GM21825 (cell line): ENCODE measurements at regions not wholly inside any gene's neighbourhood (a gene's known extent, or its start where the extent isn't known, plus 50 kb on each side); places are given as distances from the start of the nearest gene placed in this dataset.

Experiments used
- ATAC-seq: cut with Tn5 transposase; IDR thresholded peaks from one replicate; pipeline ENCODE4 v1.9.1; 2021; ENCODE audit warnings: mild to moderate bottlenecking, moderate library complexity; ENCODE audit not compliant: unreplicated experiment

DNA sequence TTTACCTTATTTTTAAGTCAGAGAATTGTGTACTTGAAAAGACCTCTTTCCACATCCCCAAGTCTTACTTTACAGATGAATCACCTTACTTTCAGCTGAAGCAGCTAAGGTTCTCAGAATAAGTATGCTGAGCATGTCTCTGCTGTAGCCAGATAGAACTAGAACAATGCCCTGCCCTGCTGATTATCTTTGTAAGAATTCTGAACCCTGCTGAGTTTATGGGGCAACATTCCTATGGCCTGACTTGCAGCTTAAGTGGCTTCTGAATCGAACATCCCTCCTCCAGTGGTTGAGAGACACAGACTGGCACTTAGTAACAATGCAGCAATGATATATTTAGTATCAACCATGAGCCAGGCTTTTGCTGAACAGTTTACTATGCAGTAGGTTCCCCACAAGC is 592.0 kb upstream of the WWC1 start:
- ATAC-seq, result no peak

DNA sequence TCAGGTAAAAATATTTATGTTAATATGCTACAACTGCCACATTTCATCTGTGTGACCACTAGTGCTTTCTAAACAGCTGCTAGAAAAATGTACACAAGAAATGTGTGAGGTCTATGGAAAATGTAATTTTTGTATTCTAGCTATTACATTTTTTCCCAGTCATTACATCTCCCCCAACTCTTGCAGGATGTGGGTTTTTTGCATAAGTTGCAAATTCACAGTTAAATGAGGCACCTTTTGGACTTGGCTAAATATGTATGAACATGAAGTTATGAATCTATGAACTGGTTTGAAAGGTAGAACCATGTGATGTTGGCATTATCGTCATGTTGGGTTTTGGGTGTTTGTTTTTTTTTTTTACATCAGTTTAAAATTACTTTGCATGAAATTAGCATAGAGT is 590.4 kb upstream of the WWC1 start:
- no peak for ATAC-seq

DNA sequence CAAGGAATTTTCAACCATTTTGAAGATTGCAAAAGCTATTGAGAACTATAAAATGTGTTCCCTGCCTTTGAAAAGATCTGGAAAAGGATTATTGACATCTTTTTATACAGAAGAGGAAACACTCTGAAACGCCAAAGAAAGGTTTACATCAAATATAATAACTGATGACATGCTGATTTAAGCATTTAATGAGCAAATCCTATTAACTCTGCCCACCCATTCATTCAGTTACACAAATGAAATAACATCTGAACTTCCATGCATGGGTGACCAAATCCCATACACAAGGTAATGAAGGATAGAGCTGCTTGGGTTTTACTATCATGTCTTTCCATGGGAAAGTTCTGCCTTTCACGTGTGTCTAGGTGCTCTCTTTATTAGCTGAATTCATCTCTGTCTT is 589.4 kb upstream of the WWC1 start:
- ATAC-seq, result no peak

DNA sequence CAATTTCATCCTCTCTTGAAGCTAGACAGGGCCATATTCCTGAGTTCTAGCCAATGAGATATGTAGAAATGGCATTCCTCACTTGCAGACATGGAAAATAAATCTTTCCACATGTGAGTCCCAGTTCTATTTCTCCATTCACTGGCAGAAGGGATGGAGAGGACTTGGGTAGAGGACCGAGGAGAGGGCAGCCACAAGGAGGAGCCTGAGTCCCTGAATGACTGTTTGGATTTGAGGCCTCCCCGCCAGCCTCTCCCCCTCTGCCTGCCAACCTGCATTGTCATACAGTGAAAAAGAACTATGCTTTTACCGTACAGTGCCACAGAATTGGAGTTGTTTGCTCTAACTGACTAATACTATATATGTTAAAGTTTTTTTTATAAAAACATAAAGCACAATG is 583.0 kb upstream of the WWC1 start:
- ATAC-seq, result no peak

DNA sequence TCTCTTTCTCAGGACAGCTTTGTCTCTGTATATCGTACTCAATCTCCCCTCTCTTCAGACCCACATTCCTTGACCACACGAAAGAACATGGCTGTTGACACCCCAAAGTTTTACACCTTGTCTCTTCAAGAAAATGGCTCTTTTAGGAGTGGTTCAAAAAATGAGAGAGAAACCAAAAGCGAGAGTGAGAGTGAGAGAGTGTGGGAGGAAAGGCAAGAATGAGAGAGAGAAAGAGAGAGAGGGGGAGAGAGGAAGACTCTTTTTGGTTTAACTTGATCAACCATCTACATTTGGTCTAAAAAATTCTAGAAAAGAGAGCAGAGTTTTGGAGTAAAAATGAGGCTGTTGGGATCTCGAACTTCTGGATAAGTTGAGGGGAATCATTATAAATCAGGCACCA is 581.8 kb upstream of the WWC1 start:
- ATAC-seq, result no peak

DNA sequence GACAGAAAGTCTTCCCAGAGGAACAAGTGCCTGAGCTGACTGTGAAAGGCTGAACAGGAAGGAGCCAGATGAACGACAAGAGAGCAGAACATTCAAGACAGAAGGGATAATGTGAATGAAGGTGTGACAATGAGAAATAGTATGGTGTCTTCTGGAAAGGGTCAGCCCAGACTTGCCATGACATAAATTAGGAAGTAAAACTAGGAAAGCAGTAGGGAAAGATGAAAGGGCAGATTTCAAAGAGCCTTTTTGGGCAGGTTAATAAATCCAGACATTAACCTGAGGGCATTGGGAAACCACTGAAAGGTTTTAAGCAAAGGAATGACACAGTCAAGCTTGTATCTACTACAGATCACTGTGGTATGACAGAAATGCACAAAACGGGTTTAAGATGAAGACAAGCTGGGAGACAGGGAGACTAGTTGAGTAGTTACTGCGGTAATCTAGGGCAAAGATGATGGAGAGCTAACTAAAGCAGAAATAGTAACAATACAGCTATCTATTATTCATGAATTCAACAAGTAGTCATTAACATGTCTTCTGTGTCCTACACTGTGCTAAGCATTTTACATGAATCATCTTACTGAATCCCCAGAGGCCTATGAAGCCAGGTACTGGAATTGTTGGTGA is 580.9 kb upstream of the WWC1 start:
- no peak for ATAC-seq

DNA sequence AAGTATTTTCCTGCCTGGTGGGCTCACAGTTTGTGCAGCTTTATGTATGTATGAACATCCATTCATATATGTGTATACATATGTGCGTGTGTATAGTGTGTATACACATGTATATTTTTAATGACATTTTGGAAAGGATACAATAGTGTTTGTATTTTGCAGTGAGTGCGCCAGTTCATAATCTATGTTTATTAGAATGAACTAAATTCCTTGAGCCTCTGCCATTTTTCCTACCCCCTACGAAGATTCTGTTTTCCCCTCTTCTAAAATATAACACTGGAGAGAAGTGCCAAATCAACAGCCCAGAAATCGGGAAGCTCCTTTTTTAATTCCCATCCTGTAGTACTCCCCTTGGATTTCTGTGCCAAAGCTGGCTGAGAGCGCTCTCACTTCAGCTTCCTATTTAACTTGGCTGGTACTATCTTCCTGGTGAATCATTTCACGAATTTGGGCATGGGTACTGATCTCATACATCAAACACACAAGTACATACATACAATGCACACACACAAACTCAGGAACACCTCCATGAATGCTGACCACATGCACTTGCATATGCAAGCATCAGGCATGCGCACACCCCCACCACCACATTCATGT is 578.4 kb upstream of the WWC1 start:
- no peak for ATAC-seq

DNA sequence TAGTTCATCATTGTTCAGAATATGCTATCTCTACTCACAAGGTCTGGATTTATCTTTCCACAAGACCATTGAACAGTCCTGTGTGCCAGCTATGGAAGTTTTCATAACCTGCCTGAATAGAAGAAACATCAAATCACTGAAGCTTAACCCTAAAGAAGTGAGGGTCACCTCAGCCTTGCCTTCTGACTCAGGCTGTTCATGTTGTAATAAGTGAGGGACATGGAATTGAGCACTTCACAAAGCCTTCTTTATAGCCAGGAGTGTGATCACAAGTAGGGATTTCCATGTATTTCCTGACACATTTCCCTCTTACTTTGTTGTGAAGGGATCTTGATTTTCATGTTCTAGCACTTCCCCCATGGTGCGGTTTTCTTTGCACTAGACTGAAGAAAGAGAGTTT is 577.5 kb upstream of the WWC1 start:
- no peak for ATAC-seq

DNA sequence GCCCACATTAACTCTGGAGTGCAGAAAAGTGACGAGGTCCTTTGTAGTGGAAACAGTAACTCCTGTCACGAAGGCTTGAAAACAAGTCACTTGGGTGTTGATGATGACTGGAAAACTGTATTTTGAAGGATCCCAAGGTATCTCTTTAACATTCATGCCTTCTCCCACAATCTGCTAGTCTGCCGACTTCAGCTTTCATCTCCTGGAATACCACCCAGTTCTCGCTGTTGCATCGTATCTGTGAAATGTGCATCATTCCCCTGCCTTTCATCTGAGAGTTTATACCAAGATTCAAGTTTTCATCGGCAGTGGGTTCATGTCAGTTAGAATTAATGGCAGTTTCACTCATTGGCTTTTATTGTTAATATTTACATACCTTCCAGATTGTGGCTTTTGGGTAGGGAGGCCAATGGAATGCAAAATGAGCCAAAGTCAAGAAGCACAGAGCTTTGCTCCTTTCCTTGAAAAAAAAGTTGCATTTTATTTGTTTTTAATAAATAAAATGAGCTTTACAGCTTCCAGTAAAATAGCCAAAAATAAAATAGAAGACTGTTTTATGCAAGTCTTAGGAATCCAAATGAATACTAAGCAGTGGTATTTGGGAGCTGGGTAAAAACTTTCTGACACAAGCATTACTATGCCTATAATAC is 575.2 kb upstream of the WWC1 start:
- no peak for ATAC-seq

DNA sequence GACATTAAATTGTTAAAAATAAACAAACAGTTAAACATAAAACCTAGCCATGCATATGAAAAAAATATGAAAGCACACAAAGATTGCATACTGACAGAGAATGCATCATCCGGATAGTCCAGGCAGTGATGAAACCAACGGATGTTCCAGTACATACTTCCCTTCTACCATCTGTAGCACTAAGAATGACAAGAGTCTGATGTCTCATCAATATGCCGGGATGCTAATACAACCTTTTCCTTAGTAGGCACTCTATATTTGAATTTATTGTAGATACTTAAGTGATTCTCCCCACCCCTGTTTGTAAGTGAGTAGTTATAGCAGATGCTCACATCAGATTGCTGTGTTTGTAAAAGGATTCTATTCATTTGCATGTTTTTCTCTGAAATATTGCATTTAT is 571.2 kb upstream of the WWC1 start:
- no peak for ATAC-seq

DNA sequence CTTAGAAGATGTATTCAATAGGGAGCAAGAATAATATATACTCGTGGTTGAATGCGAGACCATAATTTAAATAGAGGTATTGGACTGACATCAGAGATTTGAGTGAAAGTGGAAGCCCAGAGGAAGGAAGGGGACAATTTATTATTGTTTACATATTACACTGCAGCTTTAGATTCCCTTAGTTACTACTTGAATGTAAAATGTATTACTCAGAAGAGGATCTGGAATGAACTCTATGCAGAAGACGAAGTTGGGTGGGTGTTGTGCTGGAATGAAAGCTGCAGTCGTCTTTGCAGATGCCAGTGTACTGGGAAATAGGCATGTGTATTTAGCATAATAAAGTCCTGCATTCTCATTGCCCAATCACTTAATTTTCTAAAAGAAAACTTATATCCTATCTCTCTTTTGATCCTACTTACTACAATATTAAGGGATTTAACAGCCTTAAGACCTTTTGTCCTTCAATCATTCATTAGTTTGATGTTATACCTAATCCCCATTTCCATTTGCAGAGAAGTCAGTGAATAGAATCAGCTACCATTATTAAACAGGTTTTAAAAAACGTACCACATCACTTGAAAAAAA is 570.7 kb upstream of the WWC1 start:
- no peak for ATAC-seq

DNA sequence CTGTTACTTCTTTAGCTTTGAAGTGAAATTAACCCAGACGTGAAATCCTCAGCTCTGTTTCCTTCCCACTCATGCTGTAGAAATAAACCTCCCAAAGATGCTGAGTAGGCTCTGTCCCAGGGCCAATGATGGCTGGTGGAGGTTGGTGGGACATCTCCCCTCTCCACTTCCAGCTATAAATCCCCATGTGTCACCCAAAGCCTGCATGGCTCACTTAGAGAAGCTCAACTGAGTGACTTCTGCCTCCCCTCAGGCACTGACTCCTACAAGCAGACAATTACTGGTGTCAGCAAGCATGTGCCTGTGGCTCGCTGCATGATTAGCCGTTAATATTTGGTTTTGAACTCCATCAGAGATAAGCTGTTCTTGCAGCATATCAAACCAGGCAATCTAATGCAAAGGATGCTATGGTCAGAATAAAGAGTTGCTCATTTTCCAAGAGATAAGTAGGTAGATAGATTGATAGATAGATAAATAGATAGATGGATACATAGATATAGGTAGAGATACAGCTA is 569.5 kb upstream of the WWC1 start:
- ATAC-seq, result no peak

DNA sequence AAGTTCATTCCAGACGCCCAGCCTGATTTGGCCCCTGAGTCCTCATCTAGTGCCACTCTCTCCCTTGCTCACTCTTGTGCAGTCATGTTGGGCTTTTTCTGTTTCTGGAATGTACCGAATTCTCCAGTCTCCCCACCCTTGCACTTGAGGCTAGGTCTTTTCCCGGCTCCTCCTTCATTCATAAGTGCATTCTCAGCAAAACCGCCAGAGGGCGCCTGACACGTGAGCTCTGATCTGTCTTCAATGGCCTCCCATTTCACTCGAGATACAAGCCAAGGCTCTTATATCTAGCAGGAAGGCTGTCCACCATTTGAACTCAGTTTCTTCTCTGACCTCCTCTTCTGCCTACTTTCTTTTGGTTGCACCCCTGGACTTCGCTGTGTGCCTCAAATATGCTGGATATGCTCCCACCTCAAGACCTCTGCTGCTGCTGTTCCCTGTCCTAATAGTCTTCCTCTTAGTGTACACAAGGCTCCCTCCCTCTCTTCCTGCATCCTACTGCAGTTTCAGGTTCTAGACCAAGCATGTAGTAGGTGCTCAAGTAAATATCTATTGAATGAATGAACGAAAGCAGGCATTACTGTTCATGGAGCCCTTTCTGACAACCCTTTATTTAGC is 568.1 kb upstream of the WWC1 start:
- peak; percentile 99 for ATAC-seq

DNA sequence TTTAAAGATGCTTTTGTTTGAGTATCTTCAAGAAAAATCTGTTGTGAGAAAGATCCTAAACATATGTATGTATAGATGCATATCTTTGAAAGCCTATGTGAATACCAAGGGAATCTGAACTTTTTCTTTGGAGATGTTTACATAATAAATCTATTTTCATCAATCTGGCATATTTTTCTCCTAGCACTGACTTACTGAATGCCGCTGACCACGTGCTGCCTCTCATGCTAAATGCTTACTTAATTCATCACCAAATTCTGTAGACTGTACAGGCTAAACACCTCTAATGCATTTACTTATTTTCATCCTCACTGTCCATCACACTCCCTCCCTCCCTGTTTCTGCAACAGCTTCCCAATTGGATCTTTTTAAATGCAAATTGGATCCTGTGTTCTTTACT is 566.2 kb upstream of the WWC1 start:
- no peak for ATAC-seq

DNA sequence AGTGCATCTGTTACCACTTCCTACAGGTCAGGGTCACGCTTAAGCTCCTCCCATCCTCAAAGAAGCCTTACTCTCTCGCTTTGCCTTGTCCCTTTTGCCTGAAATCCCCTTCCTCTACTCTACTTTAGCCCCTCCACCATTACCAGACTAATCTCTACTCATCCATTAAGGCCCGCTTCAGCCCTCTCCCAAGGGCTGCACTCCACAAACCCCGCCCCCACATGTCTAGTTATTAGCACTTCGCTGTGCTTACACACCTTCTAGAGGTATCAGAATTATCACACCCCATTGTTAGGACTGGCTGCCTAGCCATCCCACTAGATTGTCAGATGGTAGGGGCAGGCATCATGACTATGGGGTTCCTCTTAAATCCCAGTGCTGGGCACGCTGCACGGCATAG is 565.7 kb upstream of the WWC1 start:
- no peak for ATAC-seq

DNA sequence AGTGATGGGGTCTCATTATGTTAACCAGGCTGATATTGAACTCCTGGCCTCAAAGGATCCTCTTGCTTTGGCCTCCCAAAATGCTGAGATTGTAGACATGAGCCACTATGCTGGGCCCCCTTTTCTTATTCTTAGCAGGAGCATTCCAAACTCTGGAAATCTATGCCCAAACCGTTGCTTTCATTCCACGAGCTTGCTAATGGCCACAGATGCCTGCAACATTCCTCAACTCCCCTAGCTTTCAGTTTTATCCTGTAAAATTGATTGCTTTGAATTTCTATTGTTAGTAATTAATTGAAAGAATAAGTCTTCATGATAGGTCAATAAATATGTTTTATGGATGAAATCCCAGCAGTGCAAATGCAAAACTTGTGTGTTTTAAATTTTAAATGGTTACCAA is 564.8 kb upstream of the WWC1 start:
- no peak for ATAC-seq

DNA sequence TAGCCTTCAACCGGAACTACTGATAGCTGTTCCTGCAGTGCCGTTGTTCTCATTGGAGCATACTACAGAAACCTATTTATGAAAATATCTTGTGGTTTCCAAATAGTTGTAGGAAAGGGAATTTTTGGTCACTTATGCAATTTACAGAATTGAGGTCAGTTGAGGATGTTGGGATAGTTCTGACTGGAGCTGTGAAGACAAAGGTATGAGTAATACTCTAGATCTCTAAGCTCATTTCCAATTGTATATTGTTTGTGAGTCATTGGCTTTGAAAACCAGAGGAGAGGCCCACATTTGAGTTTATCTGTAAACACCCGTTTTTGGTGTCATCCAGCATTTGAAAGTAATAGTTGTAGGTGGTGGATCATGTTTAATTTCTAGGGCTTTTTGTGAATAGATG is 561.3 kb upstream of the WWC1 start:
- no peak for ATAC-seq

DNA sequence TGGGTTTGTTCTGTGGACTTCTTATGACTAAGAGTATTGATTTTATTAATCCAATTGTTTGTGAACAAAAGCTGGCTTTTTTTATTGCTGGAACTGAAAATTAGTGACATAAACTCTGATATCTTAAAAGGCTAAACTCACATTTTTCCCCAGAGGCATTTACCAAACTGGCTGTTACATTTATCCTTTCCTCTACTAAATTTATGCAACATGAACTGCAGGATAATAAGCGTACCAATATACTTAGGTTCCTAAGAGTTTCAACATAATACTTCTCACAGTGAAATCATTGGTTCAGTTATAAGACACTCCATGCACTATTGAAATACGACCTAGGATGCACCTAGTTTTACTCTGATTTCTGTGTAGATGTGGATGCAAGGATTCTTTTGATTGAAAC is 560.8 kb upstream of the WWC1 start:
- ATAC-seq, result no peak

DNA sequence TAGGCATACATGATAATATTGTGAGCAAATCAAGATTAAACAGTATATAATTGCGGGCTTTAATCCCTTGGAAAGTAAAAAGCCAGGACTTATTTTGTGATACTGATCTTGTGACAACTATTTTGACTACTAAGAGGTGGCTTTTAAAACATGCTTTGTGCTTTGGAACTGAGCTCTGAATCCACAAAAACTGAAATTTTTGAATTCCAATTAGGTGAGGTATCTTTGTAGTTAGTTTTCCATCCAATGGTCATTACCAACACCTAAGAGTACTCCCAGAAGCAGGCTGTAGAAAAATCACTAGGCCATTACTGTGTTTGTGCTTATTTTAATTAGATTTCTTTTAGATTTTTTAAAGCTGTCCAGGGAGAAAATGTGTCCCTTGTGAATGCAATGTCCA is 559.5 kb upstream of the WWC1 start:
- no peak for ATAC-seq

DNA sequence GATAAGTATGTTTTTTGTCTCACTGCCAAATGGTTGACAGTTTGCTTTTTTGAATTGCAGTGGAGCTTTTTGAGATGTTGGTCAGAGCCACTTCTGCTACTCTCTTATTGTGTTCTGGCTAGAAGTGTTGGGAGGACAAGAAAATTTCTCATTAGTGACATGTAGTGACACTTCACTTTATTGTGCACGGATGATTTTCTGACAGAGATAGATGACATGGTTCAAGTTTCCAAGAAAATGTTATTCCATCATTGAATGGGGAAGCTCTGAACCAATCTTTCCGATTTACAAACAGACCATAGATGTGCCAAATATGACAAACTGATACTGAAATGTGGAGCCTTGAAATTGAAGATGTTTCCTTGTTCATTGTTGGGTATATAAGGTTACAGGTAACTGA is 558.9 kb upstream of the WWC1 start:
- no peak for ATAC-seq

DNA sequence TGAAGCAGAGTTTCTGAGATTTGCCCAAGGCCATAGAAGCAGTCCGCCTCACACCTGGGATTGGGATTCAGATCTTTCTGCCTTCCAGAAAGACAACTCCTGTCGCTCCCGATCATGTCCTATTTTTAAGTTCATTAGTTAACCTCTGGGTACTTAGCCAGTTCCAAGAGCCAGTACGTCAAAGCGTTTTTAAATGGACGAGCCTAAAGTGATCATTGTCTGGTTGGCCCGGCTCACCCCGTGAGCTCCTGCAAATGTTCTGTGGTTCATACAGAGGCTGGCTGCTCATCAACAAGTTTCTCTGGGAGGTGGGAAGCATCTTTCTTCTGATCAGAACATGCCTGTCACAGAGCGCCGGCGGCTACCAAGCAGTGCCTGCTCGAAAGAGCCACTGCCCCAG is 554.5 kb upstream of the WWC1 start:
- ATAC-seq, result no peak
